Ishikawa (cell line): ENCODE measurements at regions not wholly inside any gene's neighbourhood (a gene's known extent, or its start where the extent isn't known, plus 50 kb on each side); places are given as distances from the start of the nearest gene placed in this dataset.

Experiments used
- CEBPB ChIP-seq: IDR thresholded peaks from 2 replicates; pipeline ENCODE4 v1.6.1; 2012
- CREB1 ChIP-seq: IDR thresholded peaks from 2 replicates; pipeline ENCODE4 v1.6.1; 2012; ENCODE audit warnings: low read depth
- EGR1 ChIP-seq: IDR thresholded peaks from 2 replicates; pipeline ENCODE4 v1.6.1; 2012
- EP300 ChIP-seq: IDR thresholded peaks from 2 replicates; pipeline ENCODE4 v1.6.1; 2012; ENCODE audit warnings: borderline replicate concordance
- FOXM1 ChIP-seq: IDR thresholded peaks from 2 replicates; pipeline ENCODE4 v1.6.1; 2012; ENCODE audit warnings: low read depth, borderline replicate concordance
- NFIC ChIP-seq: IDR thresholded peaks from 2 replicates; pipeline ENCODE4 v1.6.1; 2012
- TAF1 ChIP-seq: IDR thresholded peaks from 2 replicates; pipeline ENCODE4 v1.6.1; 2012; ENCODE audit warnings: low read depth, mild to moderate bottlenecking
- TCF12 ChIP-seq: IDR thresholded peaks from 2 replicates; pipeline ENCODE4 v1.6.1; 2012; ENCODE audit warnings: low read depth
- YY1 ChIP-seq: IDR thresholded peaks from 2 replicates; pipeline ENCODE4 v1.6.1; 2012; ENCODE audit warnings: low read depth
- TF ChIP-seq, protein P1 (sequence below): IDR thresholded peaks from 2 replicates; pipeline ENCODE4 v1.6.1; 2012; ENCODE audit warnings: low read depth, mild to moderate bottlenecking
- TF ChIP-seq, protein P2 (sequence below): IDR thresholded peaks from 2 replicates; pipeline ENCODE4 v1.6.1; 2012

DNA sequence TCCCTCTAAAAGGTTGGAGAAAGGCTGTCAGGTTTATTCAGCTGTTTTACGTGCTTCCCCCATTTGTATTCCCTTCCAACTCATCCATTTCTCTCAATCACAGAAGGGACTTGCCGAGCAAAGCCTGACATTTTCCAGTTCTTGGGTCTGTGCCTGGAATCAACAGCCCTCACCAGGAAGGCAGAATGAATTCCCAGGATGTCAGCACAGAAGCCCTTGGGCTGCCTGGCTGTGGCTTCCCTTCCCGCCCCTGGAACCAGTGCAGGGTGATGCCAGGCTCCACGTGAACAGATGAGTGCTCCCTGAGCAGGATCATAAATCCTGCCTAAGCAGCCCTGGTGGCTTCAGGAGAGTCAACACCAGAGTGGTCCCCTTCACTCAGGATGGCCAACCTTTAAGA lies 86.1 kb upstream of the CD83 start:
- TF ChIP-seq TAF1 (no peak), YY1 (no peak), TCF12 (no peak), EP300 (no peak), CREB1 (no peak), EGR1 (no peak), FOXM1 (no peak), NFIC (no peak), CEBPB (no peak)
- TF ChIP-seq, protein P1, sequence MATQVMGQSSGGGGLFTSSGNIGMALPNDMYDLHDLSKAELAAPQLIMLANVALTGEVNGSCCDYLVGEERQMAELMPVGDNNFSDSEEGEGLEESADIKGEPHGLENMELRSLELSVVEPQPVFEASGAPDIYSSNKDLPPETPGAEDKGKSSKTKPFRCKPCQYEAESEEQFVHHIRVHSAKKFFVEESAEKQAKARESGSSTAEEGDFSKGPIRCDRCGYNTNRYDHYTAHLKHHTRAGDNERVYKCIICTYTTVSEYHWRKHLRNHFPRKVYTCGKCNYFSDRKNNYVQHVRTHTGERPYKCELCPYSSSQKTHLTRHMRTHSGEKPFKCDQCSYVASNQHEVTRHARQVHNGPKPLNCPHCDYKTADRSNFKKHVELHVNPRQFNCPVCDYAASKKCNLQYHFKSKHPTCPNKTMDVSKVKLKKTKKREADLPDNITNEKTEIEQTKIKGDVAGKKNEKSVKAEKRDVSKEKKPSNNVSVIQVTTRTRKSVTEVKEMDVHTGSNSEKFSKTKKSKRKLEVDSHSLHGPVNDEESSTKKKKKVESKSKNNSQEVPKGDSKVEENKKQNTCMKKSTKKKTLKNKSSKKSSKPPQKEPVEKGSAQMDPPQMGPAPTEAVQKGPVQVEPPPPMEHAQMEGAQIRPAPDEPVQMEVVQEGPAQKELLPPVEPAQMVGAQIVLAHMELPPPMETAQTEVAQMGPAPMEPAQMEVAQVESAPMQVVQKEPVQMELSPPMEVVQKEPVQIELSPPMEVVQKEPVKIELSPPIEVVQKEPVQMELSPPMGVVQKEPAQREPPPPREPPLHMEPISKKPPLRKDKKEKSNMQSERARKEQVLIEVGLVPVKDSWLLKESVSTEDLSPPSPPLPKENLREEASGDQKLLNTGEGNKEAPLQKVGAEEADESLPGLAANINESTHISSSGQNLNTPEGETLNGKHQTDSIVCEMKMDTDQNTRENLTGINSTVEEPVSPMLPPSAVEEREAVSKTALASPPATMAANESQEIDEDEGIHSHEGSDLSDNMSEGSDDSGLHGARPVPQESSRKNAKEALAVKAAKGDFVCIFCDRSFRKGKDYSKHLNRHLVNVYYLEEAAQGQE: no peak
- TF ChIP-seq, protein P2, sequence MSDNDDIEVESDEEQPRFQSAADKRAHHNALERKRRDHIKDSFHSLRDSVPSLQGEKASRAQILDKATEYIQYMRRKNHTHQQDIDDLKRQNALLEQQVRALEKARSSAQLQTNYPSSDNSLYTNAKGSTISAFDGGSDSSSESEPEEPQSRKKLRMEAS: no peak
